H4 (cell line): ENCODE measurements at regions not wholly inside any gene's neighbourhood (a gene's known extent, or its start where the extent isn't known, plus 50 kb on each side); places are given as distances from the start of the nearest gene placed in this dataset.

Experiments used
- DNase-seq: peaks from one replicate; pipeline ENCODE4 v3.0.0-alpha.2; 2015; ENCODE audit warnings: low spot score

DNA sequence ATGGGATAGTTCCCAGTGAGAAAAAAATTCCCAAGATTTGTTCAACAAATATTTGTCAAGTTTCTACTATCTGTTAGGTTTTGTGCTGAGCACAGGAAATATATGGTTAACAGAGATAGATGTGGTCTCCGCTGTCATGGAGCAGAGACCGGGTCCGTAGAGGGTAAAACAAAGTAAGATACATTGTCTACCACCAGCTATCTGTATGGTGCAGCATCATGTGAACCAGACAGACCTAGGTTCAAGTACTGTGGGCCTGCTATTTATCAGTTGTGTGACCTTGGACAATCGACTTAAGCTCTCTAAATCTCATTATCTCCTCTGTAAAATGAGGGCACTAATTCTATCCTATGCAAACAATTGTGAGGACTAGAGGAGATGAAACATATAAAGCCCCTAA, 109.8 kb downstream of the DUSP10 start:
- DNase-seq, result no peak

DNA sequence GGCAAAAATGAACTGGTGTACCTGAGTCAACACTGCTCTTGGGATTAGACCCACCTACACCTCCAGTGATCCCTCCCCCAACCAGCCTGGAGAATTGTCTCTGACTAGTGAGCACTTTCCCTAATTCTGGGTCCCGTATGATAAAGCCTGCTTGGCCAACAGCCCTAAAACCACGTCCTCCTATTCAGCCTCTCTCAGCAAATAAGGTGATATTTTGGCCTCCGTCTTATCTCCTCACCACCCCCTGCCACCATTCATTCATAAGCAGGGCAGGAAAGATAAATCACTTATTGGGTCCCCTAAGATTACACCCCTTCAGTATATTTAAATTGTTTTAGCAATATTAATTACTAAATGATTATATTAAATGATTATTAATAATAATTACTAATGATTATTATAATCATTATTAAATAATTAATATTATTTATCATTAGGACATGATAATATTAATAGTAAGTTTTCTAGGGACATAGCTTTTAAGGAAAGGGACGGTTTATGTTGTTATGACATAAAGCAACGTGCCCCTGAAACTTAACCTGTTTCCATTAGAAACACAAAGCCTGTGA, 108.0 kb downstream of the DUSP10 start:
- DNase-seq, result no peak

DNA sequence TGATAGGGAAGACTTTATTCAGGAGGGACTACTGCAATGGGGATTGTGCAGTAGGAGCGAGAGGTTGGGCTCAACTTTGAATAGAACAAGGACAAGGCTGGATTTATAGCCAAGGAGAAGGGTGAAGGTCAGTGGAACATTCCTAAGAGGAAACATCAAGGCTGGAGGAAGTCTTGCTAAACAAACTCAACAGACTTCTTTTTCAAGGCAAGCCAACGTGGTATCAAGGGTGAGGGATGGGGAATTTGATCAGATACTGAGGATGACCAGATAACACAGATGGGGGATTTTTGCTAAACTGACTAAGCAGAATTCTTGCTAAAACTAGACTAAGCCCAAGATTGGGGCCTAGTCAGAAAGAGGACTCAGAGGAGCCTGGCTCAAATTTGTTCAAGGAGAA, 107.3 kb downstream of the DUSP10 start:
- no peak for DNase-seq

DNA sequence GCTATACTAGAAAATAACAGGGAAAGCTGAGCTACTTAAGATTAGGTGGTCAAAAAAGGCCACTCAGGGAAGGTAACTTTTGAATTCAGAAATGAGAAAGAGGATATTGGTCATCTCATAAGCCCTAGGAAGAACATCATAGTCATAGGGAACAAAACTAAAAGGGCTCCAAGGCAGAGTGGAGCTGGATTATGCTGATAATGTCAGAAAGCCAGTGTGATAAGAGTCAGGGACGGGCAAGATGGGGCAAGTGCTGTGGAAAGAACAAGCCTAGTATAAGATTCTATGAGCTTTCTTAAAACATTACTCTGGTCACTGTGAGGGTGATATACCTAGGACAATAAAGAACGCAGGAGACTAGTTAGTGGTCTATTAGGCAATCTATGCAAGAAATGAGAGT, 106.6 kb downstream of the DUSP10 start:
- DNase-seq, result no peak

DNA sequence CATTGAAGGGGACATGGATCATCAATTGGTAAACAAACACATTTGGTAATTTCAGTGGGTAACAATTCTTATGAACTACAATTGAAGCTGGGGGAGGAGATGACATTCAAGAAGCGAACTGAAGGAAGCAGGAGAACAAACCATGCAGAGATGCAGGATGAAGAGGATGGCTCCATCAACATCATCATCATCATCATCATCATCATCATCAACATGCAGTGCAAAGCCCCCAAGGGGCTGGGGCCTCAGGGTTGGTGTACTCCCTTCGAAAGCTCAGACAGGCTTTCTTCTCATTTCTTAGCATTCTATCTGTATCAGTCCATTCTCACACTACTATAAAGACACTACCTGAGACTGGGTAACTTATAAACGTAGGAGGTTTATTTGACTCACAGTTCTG, 105.8 kb downstream of the DUSP10 start:
- no peak for DNase-seq

DNA sequence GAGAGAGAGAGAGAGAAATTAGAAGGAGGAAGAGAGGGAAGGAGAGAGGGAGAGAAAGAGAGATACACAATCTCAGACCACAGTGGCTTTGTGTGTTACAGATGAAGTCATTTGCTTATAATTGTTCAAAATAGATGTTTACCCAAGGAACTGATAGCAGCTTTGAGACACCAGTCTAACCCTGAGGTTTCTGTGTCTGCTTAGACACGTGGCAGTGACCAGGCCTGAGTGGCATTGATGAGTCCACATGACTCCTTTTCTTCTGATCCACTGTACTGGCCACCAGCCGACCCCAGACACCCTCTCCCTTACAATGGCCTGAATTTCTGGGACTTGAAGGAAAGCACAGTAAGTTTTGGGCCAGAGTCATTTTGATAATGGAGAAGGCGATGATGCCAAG, 104.9 kb downstream of the DUSP10 start:
- DNase-seq, result peak; percentile 15

DNA sequence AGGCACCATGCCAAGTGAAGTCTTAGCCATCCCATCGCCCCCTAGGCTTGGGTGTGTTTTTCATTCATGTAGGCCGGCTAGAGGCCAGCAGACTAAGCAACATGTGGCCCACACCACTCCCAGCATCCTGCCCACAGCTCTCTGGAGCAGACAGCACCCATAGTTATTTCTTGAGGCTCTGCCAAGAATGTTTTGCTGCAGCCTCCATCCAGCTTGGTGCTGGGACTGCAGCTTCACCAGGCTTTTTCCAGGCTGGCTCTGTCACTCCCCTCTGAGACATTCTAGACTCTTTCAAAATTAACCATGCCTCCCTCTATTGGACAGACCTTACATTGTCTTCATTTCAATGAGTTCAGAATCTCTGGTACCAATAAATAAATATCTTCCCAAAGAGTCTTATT, 104.2 kb downstream of the DUSP10 start:
- peak; percentile 13 for DNase-seq

DNA sequence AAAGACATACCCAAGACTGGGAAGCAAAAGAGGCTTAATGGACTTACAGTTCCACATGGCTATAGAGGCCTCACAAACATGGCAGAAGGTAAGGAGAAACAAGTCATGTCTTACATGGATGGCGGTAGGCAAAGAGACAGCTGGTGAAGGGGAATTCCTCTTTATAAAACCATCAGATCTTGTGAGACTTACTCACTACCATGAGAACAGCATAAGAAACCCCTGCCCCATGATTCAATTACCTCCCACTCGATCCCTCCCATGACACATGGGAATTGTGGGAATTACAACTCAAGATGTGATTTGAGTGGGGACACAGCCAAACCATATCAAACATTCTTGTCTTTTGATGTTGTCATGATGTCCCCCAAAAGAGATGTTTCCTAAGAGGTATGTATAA, 103.3 kb downstream of the DUSP10 start:
- DNase-seq, result no peak

DNA sequence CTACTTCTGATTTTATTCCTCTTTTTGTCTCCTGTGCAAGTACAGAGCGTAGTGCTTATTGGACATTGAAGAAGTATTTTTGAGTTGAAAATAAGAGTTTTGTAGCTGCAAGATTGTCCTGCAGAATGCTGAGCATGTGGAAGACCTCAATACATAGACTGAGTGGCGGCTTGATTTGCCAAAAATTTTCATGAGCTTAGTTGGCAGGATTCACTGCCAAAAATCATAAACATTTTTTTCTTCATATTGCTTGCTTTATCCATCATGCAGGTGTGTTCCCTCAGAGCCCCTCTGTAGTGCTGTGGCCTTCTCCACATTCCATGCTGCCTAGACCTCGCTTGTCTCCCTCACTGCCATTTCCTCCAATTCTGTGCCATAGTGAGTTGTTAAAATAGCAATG, 100.1 kb downstream of the DUSP10 start:
- no peak for DNase-seq

DNA sequence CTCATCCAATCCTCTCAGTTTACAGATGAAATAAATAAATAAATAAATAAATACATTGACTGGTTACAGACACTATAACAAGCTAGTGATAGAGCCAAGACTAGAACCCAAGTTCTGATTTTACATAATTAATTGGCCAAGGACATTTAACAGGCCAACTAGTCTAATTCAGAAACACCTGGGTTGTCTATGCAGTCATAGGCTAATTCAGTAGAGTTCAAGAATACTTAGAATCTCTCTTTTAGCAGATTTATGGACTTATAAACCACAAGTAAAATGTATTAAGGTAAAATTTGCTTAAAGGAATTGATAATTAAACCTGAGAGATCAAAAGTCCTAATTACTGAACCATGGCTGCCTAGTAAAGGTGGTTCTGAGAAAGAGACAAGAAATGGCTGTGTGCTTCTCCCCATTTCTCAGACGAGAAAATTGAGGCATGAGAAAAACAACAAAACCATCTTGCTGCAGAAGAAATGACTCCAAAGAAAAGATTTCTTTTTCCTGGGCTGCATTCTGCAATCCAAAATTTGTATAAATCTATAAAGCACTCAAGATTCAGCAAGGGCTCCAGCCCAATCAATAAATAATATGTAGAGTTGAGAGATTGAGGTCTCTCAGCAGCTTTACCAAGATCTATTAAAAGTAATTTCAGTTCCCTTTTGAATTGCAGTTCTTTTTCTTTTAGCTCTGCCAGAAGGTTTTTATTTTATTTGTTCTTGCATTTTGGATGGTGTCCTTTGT, 98.3 kb downstream of the DUSP10 start:
- no peak for DNase-seq

DNA sequence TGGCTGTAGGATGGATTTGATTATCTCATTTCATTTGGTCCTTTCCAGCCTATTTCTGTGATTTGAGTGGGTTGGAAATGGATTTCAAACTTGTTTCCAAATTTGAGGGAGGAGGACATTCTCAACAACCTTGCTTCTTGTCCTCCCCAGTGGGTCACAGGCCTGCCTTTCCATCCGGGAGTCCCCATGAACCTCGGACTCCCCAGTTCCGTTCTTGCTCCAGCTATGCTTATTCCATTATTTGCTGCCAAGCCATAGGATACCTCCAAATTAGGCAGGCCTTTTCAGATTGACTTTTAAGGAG, 97.8 kb downstream of the DUSP10 start:
- DNase-seq, result no peak

DNA sequence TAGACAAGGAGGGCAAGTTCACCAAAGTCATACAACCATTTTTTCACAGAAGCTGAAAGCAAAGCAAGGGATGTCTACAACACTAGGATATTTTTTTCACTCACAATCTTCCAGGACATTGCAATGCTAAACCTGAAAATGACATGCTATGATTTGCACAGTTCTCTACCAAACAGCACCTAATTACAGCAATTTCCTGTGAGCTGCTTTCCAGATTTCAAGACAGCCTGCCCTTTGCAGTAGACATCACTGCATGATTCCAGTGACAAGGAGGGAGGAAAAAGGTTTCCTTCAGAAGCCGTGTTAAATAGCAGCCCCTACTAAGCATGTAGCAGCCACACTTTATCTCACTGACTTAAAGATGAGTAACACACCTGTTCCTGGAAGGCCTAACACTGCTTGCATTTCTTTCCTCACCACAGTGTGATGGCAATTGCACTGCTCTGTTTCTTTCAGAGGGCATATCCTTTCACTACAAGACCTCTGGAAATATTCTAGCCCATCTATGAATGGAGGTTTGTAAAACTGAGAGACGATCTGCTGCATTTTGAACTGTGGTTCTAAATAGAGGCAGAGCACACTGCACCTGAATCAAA, 97.1 kb downstream of the DUSP10 start:
- no peak for DNase-seq

DNA sequence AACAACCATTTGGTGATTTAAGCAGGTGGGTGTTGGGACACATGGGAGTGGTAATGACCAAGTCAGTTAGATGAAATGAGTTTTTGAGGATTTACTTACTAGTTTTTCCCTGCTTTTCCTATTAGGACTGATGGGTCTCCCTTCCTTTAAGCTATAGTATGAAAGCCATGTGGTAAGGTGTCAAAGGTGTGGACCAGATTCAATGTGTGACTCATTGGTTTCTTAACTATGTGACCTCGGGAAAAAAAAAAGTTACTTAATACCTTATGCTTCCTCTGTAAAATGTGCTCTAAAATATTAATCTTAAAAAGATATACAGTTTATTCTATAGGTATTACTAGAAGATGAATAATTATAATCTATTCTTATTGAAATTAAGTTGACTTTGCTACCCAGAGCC, 93.7 kb downstream of the DUSP10 start:
- DNase-seq, result no peak
